HepG2 (cell line): ENCODE measurements at regions not wholly inside any gene's neighbourhood (a gene's known extent, or its start where the extent isn't known, plus 50 kb on each side); places are given as distances from the start of the nearest gene placed in this dataset.

Experiments
- ATAC-seq: fragments of 200-7000 bp; cut with Tn5 transposase; 3 replicates; pipeline ENCODE4 v1.9.1; 2020; ENCODE audit warnings: mild to moderate bottlenecking, moderate library complexity
- BruUV-seq: library from RNA; stranded (reverse); fragments of 400-500 nt; replicated peaks from 2 replicates; lab custom pipeline; 2021; lab: Mats Ljungman, UMichigan
- CTCF ChIA-PET: fragments of 300-600 bp; formaldehyde crosslinking; extraction: SDS; loops from one replicate; lab custom pipeline; 2021; ENCODE audit warnings: low total read pairs, inconsistent platforms, low intra/inter-chr PET ratio; lab: Yijun Ruan, JAX
- POLR2A ChIA-PET: fragments of 350-600 bp; sonication (Branson Sonifier 250); formaldehyde crosslinking; loops from one replicate; lab custom pipeline; 2020; ENCODE audit warnings: antibody characterized with exemption, inconsistent platforms; lab: Yijun Ruan, JAX
- DNase-seq: peaks from one replicate; pipeline ENCODE4 v3.0.0-alpha.2; 2015; ENCODE audit warnings: low spot score
- FAIRE-seq: peaks from 3 replicates; lab custom pipeline; 2011; peaks lifted over from hg19 to GRCh38; lab: Jason Lieb, UNC
- H2AFZ ChIP-seq: one replicate; pipeline ENCODE4 v1.6.1; 2011; ENCODE audit warnings: low read length, inconsistent platforms
- H3K27ac ChIP-seq: fragments of 300-600 bp; 3 replicates; pipeline ENCODE4 v1.8.0; 2011; ENCODE audit warnings: mixed run types, mild to moderate bottlenecking, mixed read lengths, low read length, inconsistent platforms; ENCODE audit not compliant: insufficient read depth; ENCODE audit errors: extremely low read length
- H3K27me3 ChIP-seq, 2 experiments: fragments of 200-600 bp in 1 of 2; 2 replicates in 1 of 2; 3 replicates in 1 of 2; pipeline versions ENCODE4 v1.6.0 to v1.8.0; 2011; ENCODE audit warnings: low read length in 2 of 2, mild to moderate bottlenecking in 2 of 2, moderate library complexity in 2 of 2, inconsistent platforms in 1 of 2; ENCODE audit not compliant: insufficient read depth in 2 of 2, control insufficient read depth in 1 of 2
- H3K36me3 ChIP-seq, 2 experiments: fragments of 200-600 bp in 1 of 2; replicated peaks in 1 of 2; 2 replicates in 1 of 2; 3 replicates in 1 of 2; pipeline versions ENCODE4 v1.5.1 to v1.8.0; 2011; ENCODE audit warnings: low read length in 2 of 2, inconsistent platforms in 1 of 2; ENCODE audit not compliant: insufficient read depth in 2 of 2, control insufficient read depth in 1 of 2
- H3K4me1 ChIP-seq: 2 replicates; pipeline ENCODE4 v1.5.1; 2012; ENCODE audit warnings: low read length, inconsistent platforms; ENCODE audit not compliant: insufficient read depth
- H3K4me2 ChIP-seq: 2 replicates; pipeline ENCODE4 v1.6.0; 2011; ENCODE audit warnings: low read depth, low read length, inconsistent platforms
- H3K4me3 ChIP-seq, 3 experiments: fragments of 200-600 bp in 1 of 3; sonication (generic), shearing (Covaris generic) in 1 of 3; replicated peaks in 1 of 3; 2 replicates each; pipeline ENCODE4 v1.5.1; 2011 to 2016; ENCODE audit warnings: low read length in 3 of 3, inconsistent platforms in 2 of 3, low read depth in 2 of 3, mild to moderate bottlenecking in 2 of 3, control low read depth in 1 of 3, mixed read lengths in 1 of 3; ENCODE audit not compliant: insufficient read depth in 1 of 3
- H3K79me2 ChIP-seq: one replicate; pipeline ENCODE4 v1.6.1; 2011; ENCODE audit warnings: low read length, inconsistent platforms; ENCODE audit not compliant: insufficient read depth
- H3K9ac ChIP-seq: 2 replicates; pipeline ENCODE4 v1.6.0; 2011; ENCODE audit warnings: mild to moderate bottlenecking, low read depth, low read length, inconsistent platforms; ENCODE audit not compliant: insufficient read depth
- H3K9me3 ChIP-seq: 2 replicates; pipeline ENCODE4 v1.5.1; 2012; ENCODE audit warnings: mild to moderate bottlenecking, low read length
- H4K20me1 ChIP-seq: 2 replicates; pipeline ENCODE4 v1.6.0; 2011; ENCODE audit warnings: inconsistent platforms, mild to moderate bottlenecking, low read length, moderate library complexity; ENCODE audit not compliant: insufficient read depth
- ZNF331 ChIP-seq: sonication (generic); formaldehyde crosslinking; IDR thresholded peaks from 2 replicates; pipeline ENCODE4 v1.4.0; 2020; ENCODE audit warnings: missing genetic modification reagents
- ZNF629 ChIP-seq: sonication (generic); formaldehyde crosslinking; conservative IDR thresholded peaks from 2 replicates; pipeline ENCODE4 v1.5.0; 2020; ENCODE audit warnings: missing genetic modification reagents
- ZNF761 ChIP-seq: sonication (generic); formaldehyde crosslinking; conservative IDR thresholded peaks from 2 replicates; pipeline ENCODE4 v1.4.0; 2020; ENCODE audit warnings: mild to moderate bottlenecking, missing genetic modification reagents
- ZNF768 ChIP-seq: sonication (generic); formaldehyde crosslinking; IDR thresholded peaks from 2 replicates; pipeline ENCODE4 v1.4.0; 2020; ENCODE audit warnings: missing genetic modification reagents
- ZSCAN9 ChIP-seq: IDR thresholded peaks from 2 replicates; pipeline ENCODE4 v1.6.1; 2016; ENCODE audit warnings: borderline replicate concordance
- WGBS: methylation state at CpG from one replicate; pipeline ENCODE4 v1.1.6; 2017; ENCODE audit warnings: low lambda C conversion rate; 5-methylcytosine and 5-hydroxymethylcytosine counted together
- in situ Hi-C: cut with HindIII; loops from 2 replicates; pipeline ENCODE4 v1.10.0; 2017; ENCODE audit warnings: low pct_unique_long_range_greater_than_20kb; ENCODE audit not compliant: extremely low pct_ligation_motif_present
- intact Hi-C: fragments of 100-400 bp; cut with micrococcal nuclease; formaldehyde crosslinking; loops from one replicate; pipeline ENCODE4 v1.10.0; 2022; ENCODE audit not compliant: unreplicated experiment
- TF ChIP-seq, protein P1 (sequence below): sonication (generic); formaldehyde crosslinking; IDR thresholded peaks from 2 replicates; pipeline ENCODE4 v1.8.0; 2022; ENCODE audit warnings: missing genetic modification reagents, mild to moderate bottlenecking, borderline replicate concordance

DNA sequence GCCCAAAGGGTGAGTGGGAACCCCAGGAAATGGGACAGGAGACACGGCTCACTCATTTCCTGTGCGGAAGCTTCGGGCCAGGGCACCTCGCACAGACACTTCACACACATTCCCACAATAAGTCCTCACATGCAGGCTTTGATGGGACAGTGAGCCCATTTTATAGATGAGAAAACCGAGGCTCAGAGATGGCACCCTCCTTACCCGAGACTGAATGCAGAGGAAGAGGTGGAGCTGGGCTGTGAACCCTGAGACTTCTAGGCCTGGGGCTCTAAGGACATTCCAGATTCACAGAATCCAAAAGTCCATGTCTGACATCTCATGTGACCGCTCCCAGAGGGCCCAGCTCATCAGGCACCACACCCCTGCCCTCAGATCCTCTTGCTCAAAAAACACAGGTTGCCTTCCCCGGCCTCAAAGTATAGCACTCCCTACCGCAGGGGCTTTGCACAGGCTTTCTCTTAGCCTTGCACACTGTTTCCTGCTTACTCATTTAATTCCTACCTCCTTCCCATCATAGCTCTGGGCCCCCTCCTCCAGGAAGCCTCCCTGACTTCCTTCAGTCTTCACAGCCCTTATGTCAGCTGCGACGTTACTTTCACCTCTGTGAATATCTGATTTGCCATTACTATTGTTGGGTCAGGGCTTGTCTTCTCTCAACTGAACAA is 57.1 kb upstream of the TCF20 start:
- peaks cover 0 to 27% of the 10 kb centered on the region in 2 experiments; a peak in 3 of 5 replicates for H3K27me3 ChIP-seq
- ChIA-PET POLR2A (no interaction called here), CTCF (no interaction called here)
- no peak overlapping the region for H3K4me2 ChIP-seq
- WGBS = 35% methylated on average over 6 of the region's 11 CpGs
- in situ Hi-C loops = no loop called here
- no TSS peak for BruUV-seq
- intact Hi-C loops = no loop called here
- H3K36me3 ChIP-seq = no peaks in the 10 kb centered on the region
- no peak overlapping the region for H3K4me3 ChIP-seq
- no peak for FAIRE-seq
- no peak for DNase-seq
- ATAC-seq = no peak
- no peak overlapping the region for H3K27ac ChIP-seq
- H2AFZ ChIP-seq = no peak overlapping the region
- no peak overlapping the region for H3K9ac ChIP-seq
- no peaks in the 10 kb centered on the region for H3K9me3 ChIP-seq
- no peaks in the 10 kb centered on the region for H4K20me1 ChIP-seq
- TF ChIP-seq ZNF629 (CRISPR knock-in tag) (peak; percentile 68), ZNF331 (CRISPR knock-in tag) (no peak), ZNF761 (CRISPR knock-in tag) (no peak)
- no peaks in the 10 kb centered on the region for H3K4me1 ChIP-seq
- H3K79me2 ChIP-seq = no peaks in the 10 kb centered on the region

DNA sequence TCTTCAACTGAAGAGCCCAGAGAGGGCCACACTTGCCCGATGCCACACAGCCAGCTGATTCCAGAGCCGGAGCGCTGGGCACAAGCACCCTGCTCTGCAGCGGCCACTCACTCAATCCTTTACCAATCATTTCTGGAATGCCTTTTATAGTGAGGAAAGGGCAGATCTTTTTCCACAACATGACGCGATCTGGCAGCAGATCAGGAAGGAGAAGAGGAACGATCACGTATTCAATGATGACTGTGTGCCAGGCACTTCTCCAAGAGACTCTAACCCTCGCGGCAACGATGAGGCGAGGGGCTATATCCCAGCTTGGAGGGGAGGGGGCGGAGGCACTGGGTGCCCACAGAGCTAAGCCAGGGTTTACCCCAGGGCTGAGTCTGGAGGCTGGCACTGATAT is 56.3 kb upstream of the TCF20 start:
- no peak for ATAC-seq
- Histone ChIP-seq H3K4me2 (no peak overlapping the region), H3K27me3 (peaks cover 0 to 33% of the 10 kb centered on the region in 2 experiments; a peak in 3 of 5 replicates), H3K36me3 (no peaks in the 10 kb centered on the region), H4K20me1 (no peaks in the 10 kb centered on the region), H3K9ac (no peak overlapping the region), H3K4me3 (no peak overlapping the region), H3K4me1 (no peaks in the 10 kb centered on the region), H2AFZ (no peak overlapping the region), H3K27ac (no peak overlapping the region), H3K79me2 (no peaks in the 10 kb centered on the region), H3K9me3 (no peaks in the 10 kb centered on the region)
- BruUV-seq = no TSS peak
- FAIRE-seq = no peak
- no peak for DNase-seq
- TF ChIP-seq ZNF768 (CRISPR knock-in tag) (peak; percentile 27; the same call in 1 of the 2 replicates), ZSCAN9 (CRISPR knock-in tag) (no peak)
- TF ChIP-seq, protein P1, sequence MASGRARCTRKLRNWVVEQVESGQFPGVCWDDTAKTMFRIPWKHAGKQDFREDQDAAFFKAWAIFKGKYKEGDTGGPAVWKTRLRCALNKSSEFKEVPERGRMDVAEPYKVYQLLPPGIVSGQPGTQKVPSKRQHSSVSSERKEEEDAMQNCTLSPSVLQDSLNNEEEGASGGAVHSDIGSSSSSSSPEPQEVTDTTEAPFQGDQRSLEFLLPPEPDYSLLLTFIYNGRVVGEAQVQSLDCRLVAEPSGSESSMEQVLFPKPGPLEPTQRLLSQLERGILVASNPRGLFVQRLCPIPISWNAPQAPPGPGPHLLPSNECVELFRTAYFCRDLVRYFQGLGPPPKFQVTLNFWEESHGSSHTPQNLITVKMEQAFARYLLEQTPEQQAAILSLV (CRISPR knock-in tag) = no peak
- intact Hi-C loops = no loop called here
- POLR2A ChIA-PET = no interaction called here
- CTCF ChIA-PET = no interaction called here
- WGBS = 77% methylated on average over 13 of the region's 13 CpGs
- in situ Hi-C loops = no loop called here
